Ureter (tissue), 1 donor: ENCODE measurements at regions not wholly inside any gene's neighbourhood (a gene's known extent, or its start where the extent isn't known, plus 50 kb on each side); places are given as distances from the start of the nearest gene placed in this dataset.
"Not testable (repeated sequence)": the region's sequence is repeated elsewhere in the genome, so short reads cannot be mapped to it uniquely, and the experiment has no call there.

ENCODE experiments used
- DNase-seq: peaks from one replicate; pipeline ENCODE4 v3.0.0-alpha.2; 2020; ENCODE audit warnings: low spot score
- donor health status: DM: yes; HTN: yes; CAD: no.

DNA sequence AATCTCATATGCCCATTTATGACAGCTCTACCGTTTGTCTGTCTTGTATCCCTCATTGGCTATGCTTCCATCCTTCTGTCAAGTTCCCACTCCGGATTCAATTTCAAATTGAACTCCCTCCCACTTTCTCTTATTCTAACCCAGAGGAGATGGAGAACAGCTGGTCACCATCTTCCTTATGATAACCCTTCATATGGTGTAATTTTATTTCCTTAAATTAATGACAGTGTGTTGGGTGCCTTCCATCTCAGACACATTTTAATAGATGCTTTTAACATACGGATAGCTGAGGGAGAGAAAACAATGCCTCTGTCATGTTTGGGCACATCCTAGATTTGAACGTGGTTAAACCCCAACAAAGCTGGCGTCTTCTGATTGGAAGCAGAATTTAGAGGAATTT lies 103.0 kb upstream of the PLXNA2 start:
- DNase-seq, result no peak

DNA sequence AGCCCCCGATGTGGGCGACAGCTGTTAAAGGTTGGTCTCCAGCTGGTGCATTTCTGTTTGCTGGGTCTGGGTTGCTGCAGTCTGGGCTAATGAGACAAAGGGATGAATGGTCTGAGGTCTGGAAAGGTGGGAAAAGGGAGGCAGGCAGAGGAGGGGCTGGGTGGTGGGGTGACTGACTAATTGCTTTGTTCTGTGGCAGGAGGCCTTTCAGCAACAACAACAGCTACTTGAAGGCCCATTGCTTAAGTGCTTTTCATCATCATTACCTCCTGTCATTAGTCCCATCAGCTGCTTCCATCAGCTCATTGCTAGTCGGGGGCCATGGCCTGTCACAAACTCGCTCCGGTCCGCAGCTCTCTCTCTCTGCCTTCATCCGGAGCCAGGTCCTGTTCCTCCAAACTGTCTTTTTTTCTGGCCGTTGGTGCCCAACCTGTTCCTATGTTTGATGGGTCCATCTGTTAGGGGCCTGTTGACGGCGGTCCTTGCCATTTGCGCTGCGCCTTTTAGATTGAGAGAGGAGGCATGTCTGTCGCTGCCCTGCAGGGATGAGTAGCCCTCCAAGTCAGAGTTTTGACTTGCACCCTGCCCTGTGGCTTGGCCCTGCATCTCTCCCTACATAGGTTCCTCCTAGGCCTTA lies 105.6 kb upstream of the PLXNA2 start:
- DNase-seq, result no peak

DNA sequence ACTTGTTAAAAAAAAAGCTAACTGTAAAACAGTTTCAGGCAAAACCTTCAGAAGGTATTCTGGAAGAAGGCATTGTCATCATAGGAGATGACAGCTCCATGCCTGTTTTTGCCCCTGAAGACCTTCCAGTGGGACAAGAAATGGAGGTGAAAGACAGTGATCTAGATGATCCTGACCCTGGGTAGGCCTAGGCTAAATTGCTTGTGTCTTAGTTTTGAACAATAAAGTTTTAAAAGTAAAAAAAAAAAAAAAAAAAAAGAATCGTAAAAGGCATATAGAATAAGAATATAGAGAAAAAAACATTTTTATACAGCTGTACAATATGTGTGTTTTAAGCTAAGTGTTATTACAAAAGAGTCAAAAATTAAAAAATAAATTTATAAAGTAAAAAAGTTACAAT lies 106.6 kb upstream of the PLXNA2 start:
- no peak for DNase-seq

DNA sequence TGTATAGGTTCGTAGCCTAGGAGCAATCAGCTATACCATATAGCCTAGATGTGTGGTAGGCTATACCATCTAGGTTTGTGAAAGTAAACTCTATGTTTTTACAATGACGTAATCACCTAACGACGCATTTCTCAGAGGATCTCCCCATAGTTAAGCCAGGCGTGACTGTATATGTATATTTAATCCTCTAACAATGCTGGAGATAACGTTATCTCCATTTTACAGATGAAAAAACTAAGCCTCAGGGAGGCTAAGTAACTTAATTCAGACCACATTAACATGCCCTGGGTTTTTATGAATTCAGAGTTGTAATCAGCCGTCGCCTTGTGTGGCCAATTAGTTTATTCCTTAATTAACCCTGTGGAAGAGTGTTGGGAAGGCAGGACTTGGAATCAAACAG lies 107.7 kb upstream of the PLXNA2 start:
- no peak for DNase-seq

DNA sequence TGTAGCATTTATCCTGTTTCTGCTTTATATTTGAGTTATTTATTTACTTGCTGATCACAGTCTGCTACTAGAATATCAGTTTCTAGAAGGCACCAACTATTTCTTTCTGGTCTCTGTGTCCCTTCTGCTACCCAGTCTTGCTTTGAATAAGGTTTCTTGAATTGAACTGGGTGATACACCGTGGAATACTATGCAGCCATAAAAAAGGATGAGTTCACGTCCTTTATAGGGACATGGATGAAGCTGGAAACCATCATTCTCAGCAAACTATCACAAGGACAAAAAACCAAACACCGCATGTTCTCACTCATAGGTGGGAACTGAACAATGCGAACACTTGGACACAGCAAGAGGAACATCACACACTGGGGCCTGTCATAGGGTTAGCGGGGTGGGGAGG lies 109.6 kb upstream of the PLXNA2 start:
- not testable (repeated sequence) for DNase-seq

DNA sequence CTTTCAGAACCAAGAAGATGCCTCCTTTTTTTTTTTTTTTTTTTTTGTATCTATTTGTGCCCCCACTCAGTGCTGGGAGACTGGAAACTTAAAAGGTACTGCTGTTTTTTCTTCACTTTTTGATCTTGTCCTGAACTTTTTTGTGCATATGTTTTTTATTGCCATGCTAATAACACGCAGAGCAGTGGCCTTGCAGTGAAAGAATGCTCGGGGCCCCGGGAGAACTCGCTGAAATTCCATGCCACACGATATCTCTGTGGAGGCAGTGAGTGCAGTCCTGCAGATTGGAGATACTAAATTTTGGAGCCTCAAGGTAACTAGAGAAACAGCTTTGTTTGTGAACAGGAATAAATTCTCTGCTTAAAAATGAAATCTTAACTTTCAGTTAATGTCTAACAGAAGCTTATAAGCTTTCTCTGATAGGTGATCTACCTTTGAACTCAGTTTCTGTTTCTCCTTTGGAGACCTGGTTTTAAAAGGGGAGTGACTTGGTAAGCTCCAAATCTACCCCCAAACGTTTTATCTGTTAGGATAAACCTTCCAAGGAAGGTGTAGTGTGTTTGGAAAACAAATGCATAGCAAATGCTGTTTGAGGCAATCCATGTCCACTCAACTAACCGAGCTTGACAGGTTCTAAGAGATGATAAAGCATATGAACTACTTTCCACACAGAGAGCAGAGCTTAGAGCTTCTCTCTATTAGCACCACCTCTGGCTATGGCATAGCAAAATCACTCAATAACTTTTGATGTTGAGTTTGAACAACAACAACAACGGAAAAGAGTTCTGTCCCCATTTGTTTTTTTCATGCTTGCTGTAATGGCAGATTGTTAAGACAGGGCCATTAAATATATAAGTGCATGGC lies 113.7 kb upstream of the PLXNA2 start:
- no peak for DNase-seq

DNA sequence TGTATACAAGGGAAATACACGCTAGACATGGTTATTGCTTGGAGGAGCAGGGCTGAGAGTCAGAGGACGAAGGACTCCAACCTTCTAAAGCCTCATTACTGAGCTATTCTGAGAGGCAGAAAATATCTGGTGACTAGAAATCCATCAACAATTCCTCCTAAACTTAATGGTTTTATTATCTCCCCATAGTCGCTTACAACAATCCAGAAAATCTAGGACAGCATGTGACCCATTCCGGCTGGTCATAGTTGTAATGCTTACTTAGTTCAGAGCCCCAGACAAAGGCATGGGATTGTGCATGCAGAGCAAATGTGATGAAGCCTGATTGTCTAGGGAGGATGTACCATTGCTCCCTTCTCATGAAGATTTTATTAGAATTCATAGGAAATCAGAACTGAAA lies 114.5 kb upstream of the PLXNA2 start:
- DNase-seq, result no peak

DNA sequence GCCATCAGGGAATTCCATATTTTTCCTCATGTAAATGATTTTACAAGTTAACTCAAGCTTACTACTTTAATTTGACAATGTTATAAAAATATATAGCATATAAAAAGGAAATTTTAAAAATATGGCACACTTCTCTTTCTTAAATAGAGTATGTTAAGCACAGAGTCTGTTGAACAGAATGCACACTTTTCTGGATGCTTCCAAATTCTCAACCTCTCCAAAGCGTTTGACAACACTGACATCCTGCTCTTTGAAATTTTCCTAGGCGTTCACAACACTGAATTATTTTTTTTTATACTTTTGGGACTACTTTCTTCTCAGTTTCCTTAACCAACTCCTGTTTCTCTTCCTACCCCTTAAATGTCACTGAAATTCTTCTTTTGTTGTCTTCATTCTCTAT lies 117.8 kb upstream of the PLXNA2 start:
- no peak for DNase-seq

DNA sequence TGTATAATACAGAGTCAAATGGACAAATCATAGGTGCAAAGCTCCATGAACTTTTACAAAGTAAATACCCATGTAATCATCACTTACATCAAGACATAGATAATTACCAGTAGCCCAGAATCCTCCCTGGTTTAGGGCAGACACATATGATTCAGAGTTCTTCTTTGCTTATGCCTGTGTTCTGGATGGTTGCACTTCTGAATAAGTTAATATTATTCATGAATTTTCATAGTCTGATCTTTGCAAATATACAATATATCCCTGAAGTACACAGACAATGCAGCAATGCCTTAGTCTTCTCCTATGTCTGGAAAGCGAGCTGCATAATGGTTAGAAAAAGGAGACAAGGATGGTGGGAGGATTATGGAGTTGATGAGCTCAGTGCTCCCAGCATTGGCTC lies 122.4 kb upstream of the PLXNA2 start:
- no peak for DNase-seq

DNA sequence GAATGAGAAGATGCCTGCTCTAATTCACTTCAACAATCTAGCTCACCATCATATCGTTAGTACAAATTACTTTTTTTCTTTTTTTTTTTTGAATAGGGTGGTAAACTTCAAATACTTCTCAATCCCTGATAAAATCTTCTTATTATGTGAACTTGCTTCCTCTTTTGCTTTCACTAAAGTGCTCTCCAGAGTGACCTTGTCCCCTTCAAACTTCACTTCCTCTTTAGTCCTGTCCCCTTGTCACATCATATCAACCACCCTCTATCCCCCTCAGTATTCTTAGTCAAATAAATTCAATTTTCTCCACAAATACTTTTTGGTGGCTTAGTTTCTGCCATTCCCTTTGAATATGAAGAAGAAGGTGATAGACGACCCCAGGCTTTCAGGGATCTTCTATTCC lies 124.9 kb upstream of the PLXNA2 start:
- DNase-seq, result no peak

DNA sequence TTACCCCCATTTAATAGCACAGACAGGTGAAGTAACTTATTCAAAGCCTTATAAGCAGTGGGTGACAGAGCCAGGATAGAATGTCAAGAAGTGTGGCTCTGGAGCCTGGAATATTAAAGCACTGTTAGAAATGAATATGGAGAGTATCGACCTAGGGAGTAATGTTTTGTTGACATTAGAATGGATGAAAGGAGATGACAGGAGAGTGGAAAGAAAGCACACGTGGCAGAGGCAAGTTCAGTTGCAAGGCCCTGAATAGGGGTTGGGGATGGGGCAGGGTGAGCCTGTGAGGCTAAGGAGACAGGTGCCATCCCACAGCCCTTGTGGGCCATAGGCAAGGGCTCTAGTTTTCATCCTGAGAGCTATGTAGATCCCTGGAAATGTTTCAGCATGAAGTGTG lies 125.5 kb upstream of the PLXNA2 start:
- DNase-seq, result no peak

DNA sequence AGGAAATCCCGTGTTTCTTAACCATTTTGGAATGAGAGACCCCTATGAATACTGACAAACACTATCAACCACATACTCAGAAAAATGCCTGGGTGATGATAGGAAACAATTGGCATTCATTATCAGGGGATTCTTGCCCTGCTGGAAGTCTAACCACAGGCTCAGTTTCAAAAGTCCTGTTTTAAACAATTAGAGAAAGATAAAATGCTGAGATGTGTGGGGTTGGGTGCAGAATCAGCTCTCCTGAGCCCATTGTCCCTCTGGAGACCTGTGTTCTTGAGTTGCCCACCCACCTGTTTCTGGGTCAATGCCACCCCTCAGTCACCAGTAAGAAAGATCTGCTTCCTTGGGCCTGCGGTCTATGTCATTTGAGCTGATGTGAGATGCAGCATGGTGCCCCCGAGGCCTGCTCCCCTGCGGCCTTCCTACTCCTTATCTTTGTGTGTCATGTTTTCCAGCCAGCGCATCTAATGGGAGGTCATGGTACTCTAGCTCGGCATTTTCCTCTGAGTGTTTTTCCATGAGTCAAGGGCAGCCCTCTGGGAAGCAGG lies 130.3 kb upstream of the PLXNA2 start:
- DNase-seq, result no peak

DNA sequence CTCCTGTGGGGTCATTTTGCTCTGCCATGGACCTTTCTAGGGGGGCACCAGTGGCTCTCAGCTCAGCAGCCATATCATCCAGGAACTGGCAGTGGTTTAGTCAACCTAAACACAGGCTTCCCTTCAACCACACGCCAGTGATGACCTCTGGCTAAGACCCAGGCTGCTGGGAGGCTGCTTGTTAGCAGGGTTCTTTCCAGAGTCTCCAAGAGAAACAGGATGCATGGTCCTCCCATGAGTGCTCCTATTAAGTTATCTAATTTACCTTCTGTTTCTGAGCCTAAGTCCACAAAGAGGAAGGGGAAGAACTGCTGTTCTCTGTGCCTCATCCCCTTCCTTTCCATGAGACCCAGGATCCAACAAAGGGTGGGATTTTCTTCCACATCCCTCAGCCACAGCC lies 137.3 kb upstream of the PLXNA2 start:
- DNase-seq, result no peak

DNA sequence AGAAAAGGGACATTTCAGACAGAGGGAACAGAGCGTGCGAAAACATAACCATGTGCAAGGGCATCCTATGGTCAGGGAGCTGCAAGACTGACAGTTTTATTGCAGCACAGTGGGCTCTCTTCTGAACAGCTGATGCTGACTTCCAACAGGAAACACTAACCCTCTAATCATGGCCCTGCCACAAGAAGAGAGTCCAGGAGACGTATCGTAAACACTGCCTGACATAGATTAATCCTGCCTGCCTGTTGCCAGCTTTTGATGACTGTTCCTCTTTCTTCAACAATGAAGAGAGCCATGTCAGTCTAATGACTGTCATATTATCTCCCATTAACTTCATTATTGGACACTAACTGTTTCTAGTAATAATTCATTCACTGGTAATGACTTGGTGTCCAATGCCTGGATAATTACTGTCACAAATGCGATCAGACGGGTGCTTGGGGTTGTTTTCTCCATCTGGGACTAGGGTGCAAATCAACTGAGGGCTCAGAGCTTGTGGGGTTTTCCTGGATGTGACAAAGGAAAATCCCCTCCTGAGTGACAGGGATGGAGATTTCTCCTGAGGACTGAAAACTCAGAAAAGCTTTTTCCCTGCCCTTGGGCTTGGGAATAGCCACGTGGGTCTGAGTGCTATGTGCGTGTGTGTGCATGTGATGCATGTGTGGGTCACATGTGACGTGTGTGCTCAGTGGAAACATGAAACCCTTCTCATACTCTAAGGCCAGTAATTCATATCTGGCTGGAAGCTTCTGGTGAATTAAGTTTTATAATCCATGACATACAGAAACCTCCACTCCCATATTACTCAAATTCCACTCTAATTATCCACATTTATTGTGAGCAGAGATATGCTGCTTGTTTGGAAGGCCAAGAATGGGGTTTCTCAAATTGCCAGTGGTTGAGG lies 144.0 kb upstream of the PLXNA2 start:
- DNase-seq, result no peak

DNA sequence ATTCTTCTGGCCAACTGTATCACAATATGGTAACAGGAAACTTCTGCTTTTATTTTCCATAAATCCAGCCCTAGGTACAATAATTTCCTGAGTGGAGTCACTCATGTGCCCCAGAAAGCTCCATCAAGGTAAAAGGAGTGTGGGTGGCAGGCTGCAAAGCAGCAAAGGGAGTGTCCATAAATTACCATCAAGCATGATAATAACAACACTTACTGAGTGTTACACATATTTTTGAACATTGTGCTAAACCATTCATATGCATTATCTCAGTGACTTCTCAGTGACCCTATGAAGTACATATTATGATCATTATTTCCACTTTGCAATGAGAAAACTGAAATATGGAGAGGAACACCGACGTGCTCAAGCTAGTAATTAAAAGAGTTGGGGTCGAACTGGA lies 149.2 kb upstream of the PLXNA2 start:
- DNase-seq, result no peak

DNA sequence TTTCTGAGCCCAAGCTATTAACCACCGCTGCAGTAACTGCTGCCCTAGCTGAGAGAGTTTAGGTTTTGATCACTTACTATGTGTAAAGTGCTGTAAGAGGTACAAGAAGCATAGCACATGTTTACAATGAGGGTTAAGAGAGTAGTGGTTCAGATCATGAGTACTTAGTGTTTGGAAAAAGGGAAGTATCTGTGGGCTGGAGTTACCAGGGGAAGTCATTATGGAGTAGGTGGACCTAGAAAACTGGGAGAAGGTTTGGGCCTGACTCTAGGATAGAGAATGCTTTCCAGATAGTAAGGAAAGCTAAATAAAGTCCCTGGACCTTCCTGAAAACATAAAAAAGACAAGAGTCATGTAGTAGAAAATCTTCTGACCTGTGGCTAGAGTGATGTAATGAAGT lies 149.6 kb upstream of the PLXNA2 start:
- DNase-seq, result no peak

DNA sequence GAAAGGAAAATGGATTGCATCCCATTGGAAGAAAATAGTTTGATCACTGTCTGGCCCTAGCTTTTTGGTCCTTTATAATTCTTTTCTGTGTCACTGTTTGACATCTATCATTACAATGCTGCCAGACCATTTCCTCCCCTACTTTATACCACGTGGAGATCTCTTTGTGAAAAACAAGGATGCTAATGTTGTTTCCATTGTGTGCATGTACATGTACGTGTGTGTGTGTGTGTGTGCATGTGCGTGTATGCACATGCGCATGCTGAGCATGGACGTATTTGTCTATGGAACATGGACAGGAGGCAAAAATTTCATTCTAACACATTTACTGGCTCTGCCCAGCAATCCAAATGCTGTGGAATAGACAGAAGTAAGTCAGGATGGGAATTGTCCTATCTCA lies 153.1 kb upstream of the PLXNA2 start:
- no peak for DNase-seq

DNA sequence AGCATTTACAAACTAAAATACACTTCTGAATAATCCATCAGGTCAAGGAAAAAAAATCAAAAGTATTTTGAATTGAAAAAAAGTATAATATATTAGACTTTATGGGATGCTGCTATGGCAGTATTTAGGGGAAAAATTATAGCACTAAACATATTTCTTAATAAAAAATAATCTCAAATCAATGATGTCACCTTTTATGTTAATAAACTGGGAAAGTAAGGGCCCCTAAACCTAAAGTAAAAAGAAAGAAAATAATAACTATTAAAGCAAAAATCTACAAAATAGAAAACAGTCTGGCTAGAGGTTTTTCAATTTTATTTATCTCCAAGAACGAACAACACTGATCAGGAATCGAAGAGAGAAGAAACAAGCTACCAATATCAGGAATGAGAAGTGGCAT lies 160.8 kb upstream of the PLXNA2 start:
- DNase-seq, result no peak

DNA sequence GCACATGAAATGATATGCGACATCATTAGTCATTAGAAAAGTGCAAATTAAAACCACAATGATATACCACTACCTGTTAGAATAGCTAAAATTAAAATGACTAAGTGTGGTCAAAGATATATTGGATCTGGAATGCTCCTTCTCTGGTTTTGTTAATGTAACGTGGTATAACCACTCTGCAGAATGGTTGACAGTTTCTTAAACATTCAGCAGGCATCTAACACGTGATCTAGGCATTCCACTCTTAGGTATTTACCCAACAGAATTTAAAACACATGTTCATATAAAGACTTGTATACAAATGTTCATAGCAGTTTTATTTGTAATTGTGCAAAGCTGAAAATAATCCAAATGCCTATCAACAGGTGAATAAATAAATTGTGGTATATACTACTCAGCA lies 165.0 kb upstream of the PLXNA2 start:
- DNase-seq, result no peak

DNA sequence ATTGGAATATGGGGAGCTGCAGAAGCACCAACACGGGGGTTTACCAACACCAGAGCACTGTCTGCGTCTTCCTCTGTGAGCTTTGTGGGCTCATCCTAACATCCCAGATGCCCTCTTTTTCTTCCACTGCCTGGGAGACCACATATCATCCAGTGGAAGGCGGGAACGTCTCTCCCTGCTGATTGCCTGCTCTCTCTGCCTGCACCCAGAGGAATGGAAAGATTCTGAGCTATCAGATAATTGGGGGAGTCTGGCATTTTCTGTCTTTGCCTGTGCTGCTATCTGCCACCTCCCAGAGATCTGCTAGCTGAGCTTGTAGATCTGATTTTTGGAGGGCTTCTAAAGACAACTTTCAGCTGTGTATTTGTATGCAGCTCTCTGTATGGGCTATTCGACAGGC lies 166.2 kb upstream of the PLXNA2 start:
- no peak for DNase-seq

DNA sequence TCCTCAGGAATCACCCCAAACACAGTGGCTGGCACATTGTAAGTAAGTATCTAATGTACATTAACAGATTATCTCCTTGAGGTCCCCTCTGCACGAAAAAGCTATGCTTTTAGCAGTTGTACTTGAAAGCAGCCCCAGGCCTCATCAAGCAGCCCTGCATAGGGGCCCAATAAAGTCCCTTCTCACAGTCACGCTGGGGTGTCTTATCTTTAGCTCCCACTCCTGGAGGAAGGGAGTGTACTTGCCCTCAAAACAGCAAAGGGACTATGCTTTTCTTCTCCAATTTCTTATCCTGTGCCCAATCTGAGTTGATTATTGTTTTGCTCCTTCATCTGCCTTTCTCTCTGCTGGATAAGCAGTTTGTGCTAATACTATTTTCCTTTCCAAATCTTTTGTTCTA lies 168.8 kb upstream of the PLXNA2 start:
- DNase-seq, result no peak

DNA sequence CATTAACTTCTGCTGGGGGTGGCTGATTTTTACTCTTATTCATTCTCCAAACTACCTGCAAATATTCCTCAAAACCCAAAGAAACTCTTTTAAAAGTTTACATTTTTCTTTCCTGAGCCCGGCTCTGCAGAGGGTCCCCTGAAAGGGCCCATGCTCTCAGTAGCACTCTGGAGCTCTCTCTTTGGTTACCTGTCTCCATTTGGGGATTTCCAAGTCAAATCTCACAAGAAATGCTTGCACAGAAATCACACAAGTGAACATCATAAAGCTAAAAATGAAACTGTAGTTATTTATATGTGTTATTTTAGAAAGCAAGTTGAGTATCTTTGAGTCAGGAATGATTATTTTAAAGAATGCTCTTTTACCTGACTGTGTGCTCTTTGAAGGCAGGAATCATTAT lies 174.5 kb upstream of the PLXNA2 start:
- DNase-seq, result no peak
